GM23338 (cell line): ENCODE measurements at regions not wholly inside any gene's neighbourhood (a gene's known extent, or its start where the extent isn't known, plus 50 kb on each side); places are given as distances from the start of the nearest gene placed in this dataset.
A peak's percentile ranks its signal among the peaks of the same experiment; 100 is the strongest.

Source experiments
- ATAC-seq: fragments of 200-7000 bp; cut with Tn5 transposase; 3 replicates; pipeline ENCODE4 v1.9.1; 2020
- DNase-seq: peaks from one replicate; pipeline ENCODE4 v3.0.0-alpha.2; 2015; ENCODE audit warnings: low spot score
- H2AFZ ChIP-seq: fragments of 200-600 bp; sonication (generic); 2 replicates; pipeline ENCODE4 v1.8.0; 2016; ENCODE audit warnings: antibody characterized with exemption, mild to moderate bottlenecking, moderate library complexity
- H3F3A ChIP-seq: fragments of 200-600 bp; sonication (generic); replicated peaks from 2 replicates; pipeline ENCODE4 v1.8.0; 2017; ENCODE audit warnings: antibody characterized with exemption, mixed run types, low read depth
- H3K27ac ChIP-seq: fragments of 200-600 bp; sonication (generic); 2 replicates; pipeline ENCODE4 v1.6.1; 2016; ENCODE audit warnings: low read depth
- H3K27me3 ChIP-seq: fragments of 200-600 bp; sonication (generic); 2 replicates; pipeline ENCODE4 v1.8.0; 2016; ENCODE audit warnings: mild to moderate bottlenecking, mixed run types, moderate library complexity; ENCODE audit not compliant: insufficient read depth
- H3K36me3 ChIP-seq: fragments of 200-600 bp; sonication (generic); 2 replicates; pipeline ENCODE4 v1.8.0; 2016; ENCODE audit warnings: mild to moderate bottlenecking; ENCODE audit not compliant: insufficient read depth
- H3K4me1 ChIP-seq: fragments of 200-600 bp; sonication (generic); 2 replicates; pipeline ENCODE4 v1.8.0; 2016; ENCODE audit warnings: mild to moderate bottlenecking, moderate library complexity; ENCODE audit not compliant: insufficient read depth
- H3K4me2 ChIP-seq: fragments of 200-600 bp; sonication (generic); 2 replicates; pipeline ENCODE4 v1.7.1; 2017; ENCODE audit warnings: mixed run types
- H3K4me3 ChIP-seq: fragments of 200-600 bp; sonication (generic); 2 replicates; pipeline ENCODE4 v1.6.1; 2016; ENCODE audit warnings: mixed run types
- H3K79me2 ChIP-seq: fragments of 200-600 bp; sonication (generic); replicated peaks from 2 replicates; pipeline ENCODE4 v1.8.0; 2017; ENCODE audit warnings: mild to moderate bottlenecking; ENCODE audit not compliant: insufficient read depth
- H3K9me2 ChIP-seq: fragments of 200-600 bp; sonication (generic); 2 replicates; pipeline ENCODE4 v1.8.0; 2017; ENCODE audit not compliant: insufficient read depth
- H4K20me1 ChIP-seq: fragments of 200-600 bp; sonication (generic); replicated peaks from 2 replicates; pipeline ENCODE4 v1.8.0; 2017; ENCODE audit warnings: mild to moderate bottlenecking; ENCODE audit not compliant: insufficient read depth
- H3K27ac Mint-ChIP-seq: 2 replicates; pipeline ENCODE4 v1.8.0; 2020; ENCODE audit warnings: inconsistent platforms, mild to moderate bottlenecking, moderate library complexity, mixed read lengths
- H3K27me3 Mint-ChIP-seq: 3 replicates; pipeline ENCODE4 v1.8.0; 2022; ENCODE audit warnings: low read depth, mild to moderate bottlenecking, moderate library complexity, mixed read lengths, inconsistent platforms; ENCODE audit not compliant: insufficient read depth, poor library complexity
- H3K36me3 Mint-ChIP-seq: 3 replicates; pipeline ENCODE4 v1.8.0; 2021; ENCODE audit warnings: low read depth, mild to moderate bottlenecking, inconsistent platforms, moderate library complexity, mixed read lengths
- H3K4me1 Mint-ChIP-seq: 3 replicates; pipeline ENCODE4 v1.8.0; 2020; ENCODE audit warnings: mild to moderate bottlenecking, inconsistent platforms, mixed read lengths
- H3K4me3 Mint-ChIP-seq: 3 replicates; pipeline ENCODE4 v1.8.0; 2021; ENCODE audit warnings: moderate library complexity, mild to moderate bottlenecking, inconsistent platforms, mixed read lengths
- H3K9me3 Mint-ChIP-seq: 3 replicates; pipeline ENCODE4 v1.8.0; 2020; ENCODE audit warnings: moderate library complexity, mild to moderate bottlenecking, inconsistent platforms, mixed read lengths
- CREB1 ChIP-seq: fragments of 250-450 bp; sonication (Bioruptor Pico); IDR thresholded peaks from 2 replicates; pipeline ENCODE4 v1.5.0; 2020; ENCODE audit warnings: low read depth, mild to moderate bottlenecking, moderate library complexity
- EZH2 ChIP-seq: fragments of 200-600 bp; sonication (generic); IDR thresholded peaks from one replicate; pipeline ENCODE4 v1.8.0; 2017; ENCODE audit warnings: antibody characterized with exemption, mild to moderate bottlenecking, low read depth; ENCODE audit not compliant: unreplicated experiment
- EZH2phosphoT487 ChIP-seq: fragments of 200-600 bp; sonication (generic); IDR thresholded peaks from one replicate; pipeline ENCODE4 v1.8.1; 2018; ENCODE audit warnings: antibody characterized with exemption; ENCODE audit not compliant: unreplicated experiment
- JUNB ChIP-seq: IDR thresholded peaks from one replicate; pipeline ENCODE4 v1.6.1; 2016; ENCODE audit warnings: antibody characterized with exemption; ENCODE audit not compliant: unreplicated experiment
- NANOG ChIP-seq: IDR thresholded peaks from 2 replicates; pipeline ENCODE4 v1.6.1; 2016; ENCODE audit warnings: antibody characterized with exemption, borderline replicate concordance
- POLR2AphosphoS5 ChIP-seq: IDR thresholded peaks from 2 replicates; pipeline ENCODE4 v1.6.1; 2016; ENCODE audit warnings: antibody characterized with exemption, low read depth
- STAT1 ChIP-seq: IDR thresholded peaks from one replicate; pipeline ENCODE4 v1.6.1; 2016; ENCODE audit warnings: antibody characterized with exemption; ENCODE audit not compliant: unreplicated experiment
- ZNF114 ChIP-seq: fragments of 250-450 bp; sonication (Bioruptor Pico); IDR thresholded peaks from 2 replicates; pipeline ENCODE4 v1.5.0; 2020; ENCODE audit warnings: mild to moderate bottlenecking, moderate library complexity
- ZNF331 ChIP-seq: fragments of 250-450 bp; sonication (Bioruptor Pico); IDR thresholded peaks from 2 replicates; pipeline ENCODE4 v1.5.0; 2020; ENCODE audit warnings: low read depth, mild to moderate bottlenecking, moderate library complexity
- TF ChIP-seq, protein P1 (sequence below): fragments of 250-450 bp; sonication (Bioruptor Pico); IDR thresholded peaks from 2 replicates; pipeline ENCODE4 v1.5.0; 2020; ENCODE audit warnings: mild to moderate bottlenecking, moderate library complexity
- TF ChIP-seq, protein P2 (sequence below): IDR thresholded peaks from 2 replicates; pipeline ENCODE4 v1.6.1; 2016; ENCODE audit warnings: antibody characterized with exemption
- TF ChIP-seq, protein P3 (sequence below): IDR thresholded peaks from one replicate; pipeline ENCODE4 v1.6.1; 2018; ENCODE audit warnings: antibody characterized with exemption; ENCODE audit not compliant: unreplicated experiment
- TF ChIP-seq, protein P4 (sequence below), 2 experiments: fragments of 200-600 bp in 1 of 2; sonication (generic) in 1 of 2; conservative IDR thresholded peaks; 2 replicates each; pipeline versions ENCODE4 v1.5.1 to v1.6.1; 2016 to 2017; ENCODE audit warnings: antibody characterized with exemption in 2 of 2, low read depth in 2 of 2, mild to moderate bottlenecking in 2 of 2, moderate library complexity in 1 of 2

DNA sequence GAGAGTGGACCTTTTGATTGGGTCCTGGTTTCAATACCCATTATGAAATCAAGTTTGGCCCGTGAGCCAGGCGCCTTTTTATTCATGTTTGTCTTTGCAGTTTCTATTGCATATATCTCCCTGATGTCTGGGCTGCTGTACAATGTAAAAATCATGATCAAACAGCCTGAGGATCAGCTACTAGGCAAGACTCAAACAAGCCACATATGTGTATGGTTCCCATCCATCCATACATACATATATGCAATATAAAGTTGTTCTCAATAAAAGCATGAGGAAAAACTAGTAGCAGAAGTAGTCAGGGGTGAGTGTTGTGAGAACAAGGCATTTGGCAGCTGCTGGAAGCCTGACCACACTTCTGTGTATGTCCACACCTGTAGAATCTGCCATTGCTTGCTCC lies 562.4 kb upstream of the USP24 start:
- ATAC-seq (no peak), DNase-seq (no peak)
- Mint-ChIP-seq H3K27ac (no peak overlapping the region), H3K36me3 (no peaks in the 10 kb centered on the region), H3K4me1 (peaks cover 4% of the 10 kb centered on the region; the same call in 1 of the 3 replicates), H3K27me3 (no peaks in the 10 kb centered on the region), H3K4me3 (no peak overlapping the region), H3K9me3 (no peaks in the 10 kb centered on the region)
- TF ChIP-seq EZH2, result no peak
- TF ChIP-seq ZNF331 (CRISPR knock-in tag), result no peak
- no peak for TF ChIP-seq ZNF114 (CRISPR knock-in tag)
- TF ChIP-seq NANOG, result no peak
- no peak for TF ChIP-seq JUNB
- TF ChIP-seq, protein P1, sequence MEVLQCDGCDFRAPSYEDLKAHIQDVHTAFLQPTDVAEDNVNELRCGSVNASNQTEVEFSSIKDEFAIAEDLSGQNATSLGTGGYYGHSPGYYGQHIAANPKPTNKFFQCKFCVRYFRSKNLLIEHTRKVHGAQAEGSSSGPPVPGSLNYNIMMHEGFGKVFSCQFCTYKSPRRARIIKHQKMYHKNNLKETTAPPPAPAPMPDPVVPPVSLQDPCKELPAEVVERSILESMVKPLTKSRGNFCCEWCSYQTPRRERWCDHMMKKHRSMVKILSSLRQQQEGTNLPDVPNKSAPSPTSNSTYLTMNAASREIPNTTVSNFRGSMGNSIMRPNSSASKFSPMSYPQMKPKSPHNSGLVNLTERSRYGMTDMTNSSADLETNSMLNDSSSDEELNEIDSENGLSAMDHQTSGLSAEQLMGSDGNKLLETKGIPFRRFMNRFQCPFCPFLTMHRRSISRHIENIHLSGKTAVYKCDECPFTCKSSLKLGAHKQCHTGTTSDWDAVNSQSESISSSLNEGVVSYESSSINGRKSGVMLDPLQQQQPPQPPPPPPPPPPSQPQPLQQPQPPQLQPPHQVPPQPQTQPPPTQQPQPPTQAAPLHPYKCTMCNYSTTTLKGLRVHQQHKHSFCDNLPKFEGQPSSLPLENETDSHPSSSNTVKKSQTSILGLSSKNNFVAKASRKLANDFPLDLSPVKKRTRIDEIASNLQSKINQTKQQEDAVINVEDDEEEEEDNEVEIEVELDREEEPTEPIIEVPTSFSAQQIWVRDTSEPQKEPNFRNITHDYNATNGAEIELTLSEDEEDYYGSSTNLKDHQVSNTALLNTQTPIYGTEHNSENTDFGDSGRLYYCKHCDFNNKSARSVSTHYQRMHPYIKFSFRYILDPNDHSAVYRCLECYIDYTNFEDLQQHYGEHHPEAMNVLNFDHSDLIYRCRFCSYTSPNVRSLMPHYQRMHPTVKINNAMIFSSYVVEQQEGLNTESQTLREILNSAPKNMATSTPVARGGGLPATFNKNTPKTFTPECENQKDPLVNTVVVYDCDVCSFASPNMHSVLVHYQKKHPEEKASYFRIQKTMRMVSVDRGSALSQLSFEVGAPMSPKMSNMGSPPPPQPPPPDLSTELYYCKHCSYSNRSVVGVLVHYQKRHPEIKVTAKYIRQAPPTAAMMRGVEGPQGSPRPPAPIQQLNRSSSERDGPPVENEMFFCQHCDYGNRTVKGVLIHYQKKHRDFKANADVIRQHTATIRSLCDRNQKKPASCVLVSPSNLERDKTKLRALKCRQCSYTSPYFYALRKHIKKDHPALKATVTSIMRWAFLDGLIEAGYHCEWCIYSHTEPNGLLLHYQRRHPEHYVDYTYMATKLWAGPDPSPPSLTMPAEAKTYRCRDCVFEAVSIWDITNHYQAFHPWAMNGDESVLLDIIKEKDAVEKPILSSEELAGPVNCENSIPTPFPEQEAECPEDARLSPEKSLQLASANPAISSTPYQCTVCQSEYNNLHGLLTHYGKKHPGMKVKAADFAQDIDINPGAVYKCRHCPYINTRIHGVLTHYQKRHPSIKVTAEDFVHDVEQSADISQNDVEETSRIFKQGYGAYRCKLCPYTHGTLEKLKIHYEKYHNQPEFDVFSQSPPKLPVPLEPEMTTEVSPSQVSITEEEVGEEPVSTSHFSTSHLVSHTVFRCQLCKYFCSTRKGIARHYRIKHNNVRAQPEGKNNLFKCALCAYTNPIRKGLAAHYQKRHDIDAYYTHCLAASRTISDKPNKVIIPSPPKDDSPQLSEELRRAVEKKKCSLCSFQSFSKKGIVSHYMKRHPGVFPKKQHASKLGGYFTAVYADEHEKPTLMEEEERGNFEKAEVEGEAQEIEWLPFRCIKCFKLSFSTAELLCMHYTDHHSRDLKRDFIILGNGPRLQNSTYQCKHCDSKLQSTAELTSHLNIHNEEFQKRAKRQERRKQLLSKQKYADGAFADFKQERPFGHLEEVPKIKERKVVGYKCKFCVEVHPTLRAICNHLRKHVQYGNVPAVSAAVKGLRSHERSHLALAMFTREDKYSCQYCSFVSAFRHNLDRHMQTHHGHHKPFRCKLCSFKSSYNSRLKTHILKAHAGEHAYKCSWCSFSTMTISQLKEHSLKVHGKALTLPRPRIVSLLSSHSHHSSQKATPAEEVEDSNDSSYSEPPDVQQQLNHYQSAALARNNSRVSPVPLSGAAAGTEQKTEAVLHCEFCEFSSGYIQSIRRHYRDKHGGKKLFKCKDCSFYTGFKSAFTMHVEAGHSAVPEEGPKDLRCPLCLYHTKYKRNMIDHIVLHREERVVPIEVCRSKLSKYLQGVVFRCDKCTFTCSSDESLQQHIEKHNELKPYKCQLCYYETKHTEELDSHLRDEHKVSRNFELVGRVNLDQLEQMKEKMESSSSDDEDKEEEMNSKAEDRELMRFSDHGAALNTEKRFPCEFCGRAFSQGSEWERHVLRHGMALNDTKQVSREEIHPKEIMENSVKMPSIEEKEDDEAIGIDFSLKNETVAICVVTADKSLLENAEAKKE (CRISPR knock-in tag), result no peak
- TF ChIP-seq, protein P2, sequence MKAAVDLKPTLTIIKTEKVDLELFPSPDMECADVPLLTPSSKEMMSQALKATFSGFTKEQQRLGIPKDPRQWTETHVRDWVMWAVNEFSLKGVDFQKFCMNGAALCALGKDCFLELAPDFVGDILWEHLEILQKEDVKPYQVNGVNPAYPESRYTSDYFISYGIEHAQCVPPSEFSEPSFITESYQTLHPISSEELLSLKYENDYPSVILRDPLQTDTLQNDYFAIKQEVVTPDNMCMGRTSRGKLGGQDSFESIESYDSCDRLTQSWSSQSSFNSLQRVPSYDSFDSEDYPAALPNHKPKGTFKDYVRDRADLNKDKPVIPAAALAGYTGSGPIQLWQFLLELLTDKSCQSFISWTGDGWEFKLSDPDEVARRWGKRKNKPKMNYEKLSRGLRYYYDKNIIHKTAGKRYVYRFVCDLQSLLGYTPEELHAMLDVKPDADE, result no peak
- TF ChIP-seq POLR2AphosphoS5, result no peak
- no peak for TF ChIP-seq CREB1 (CRISPR knock-in tag)
- no peak for TF ChIP-seq STAT1
- TF ChIP-seq, protein P3, sequence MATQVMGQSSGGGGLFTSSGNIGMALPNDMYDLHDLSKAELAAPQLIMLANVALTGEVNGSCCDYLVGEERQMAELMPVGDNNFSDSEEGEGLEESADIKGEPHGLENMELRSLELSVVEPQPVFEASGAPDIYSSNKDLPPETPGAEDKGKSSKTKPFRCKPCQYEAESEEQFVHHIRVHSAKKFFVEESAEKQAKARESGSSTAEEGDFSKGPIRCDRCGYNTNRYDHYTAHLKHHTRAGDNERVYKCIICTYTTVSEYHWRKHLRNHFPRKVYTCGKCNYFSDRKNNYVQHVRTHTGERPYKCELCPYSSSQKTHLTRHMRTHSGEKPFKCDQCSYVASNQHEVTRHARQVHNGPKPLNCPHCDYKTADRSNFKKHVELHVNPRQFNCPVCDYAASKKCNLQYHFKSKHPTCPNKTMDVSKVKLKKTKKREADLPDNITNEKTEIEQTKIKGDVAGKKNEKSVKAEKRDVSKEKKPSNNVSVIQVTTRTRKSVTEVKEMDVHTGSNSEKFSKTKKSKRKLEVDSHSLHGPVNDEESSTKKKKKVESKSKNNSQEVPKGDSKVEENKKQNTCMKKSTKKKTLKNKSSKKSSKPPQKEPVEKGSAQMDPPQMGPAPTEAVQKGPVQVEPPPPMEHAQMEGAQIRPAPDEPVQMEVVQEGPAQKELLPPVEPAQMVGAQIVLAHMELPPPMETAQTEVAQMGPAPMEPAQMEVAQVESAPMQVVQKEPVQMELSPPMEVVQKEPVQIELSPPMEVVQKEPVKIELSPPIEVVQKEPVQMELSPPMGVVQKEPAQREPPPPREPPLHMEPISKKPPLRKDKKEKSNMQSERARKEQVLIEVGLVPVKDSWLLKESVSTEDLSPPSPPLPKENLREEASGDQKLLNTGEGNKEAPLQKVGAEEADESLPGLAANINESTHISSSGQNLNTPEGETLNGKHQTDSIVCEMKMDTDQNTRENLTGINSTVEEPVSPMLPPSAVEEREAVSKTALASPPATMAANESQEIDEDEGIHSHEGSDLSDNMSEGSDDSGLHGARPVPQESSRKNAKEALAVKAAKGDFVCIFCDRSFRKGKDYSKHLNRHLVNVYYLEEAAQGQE, result no peak
- TF ChIP-seq, protein P4, sequence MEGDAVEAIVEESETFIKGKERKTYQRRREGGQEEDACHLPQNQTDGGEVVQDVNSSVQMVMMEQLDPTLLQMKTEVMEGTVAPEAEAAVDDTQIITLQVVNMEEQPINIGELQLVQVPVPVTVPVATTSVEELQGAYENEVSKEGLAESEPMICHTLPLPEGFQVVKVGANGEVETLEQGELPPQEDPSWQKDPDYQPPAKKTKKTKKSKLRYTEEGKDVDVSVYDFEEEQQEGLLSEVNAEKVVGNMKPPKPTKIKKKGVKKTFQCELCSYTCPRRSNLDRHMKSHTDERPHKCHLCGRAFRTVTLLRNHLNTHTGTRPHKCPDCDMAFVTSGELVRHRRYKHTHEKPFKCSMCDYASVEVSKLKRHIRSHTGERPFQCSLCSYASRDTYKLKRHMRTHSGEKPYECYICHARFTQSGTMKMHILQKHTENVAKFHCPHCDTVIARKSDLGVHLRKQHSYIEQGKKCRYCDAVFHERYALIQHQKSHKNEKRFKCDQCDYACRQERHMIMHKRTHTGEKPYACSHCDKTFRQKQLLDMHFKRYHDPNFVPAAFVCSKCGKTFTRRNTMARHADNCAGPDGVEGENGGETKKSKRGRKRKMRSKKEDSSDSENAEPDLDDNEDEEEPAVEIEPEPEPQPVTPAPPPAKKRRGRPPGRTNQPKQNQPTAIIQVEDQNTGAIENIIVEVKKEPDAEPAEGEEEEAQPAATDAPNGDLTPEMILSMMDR (conservative IDR thresholded peaks at IDR 0.05; ENCODE audit: low read depth in 2 of 2), result no peak
- TF ChIP-seq EZH2phosphoT487, result no peak
- no peak overlapping the region for H3K4me3 ChIP-seq
- H3K27me3 ChIP-seq, result no peaks in the 10 kb centered on the region
- no peaks in the 10 kb centered on the region for H4K20me1 ChIP-seq
- H3K4me1 ChIP-seq, result no peaks in the 10 kb centered on the region
- no peak overlapping the region for H3K27ac ChIP-seq
- H2AFZ ChIP-seq, result peak overlapping the region; percentile 49; the same call in 1 of the 2 replicates
- H3K9me2 ChIP-seq, result peaks cover 11% of the 10 kb centered on the region
- no peaks in the 10 kb centered on the region for H3K79me2 ChIP-seq
- H3K36me3 ChIP-seq, result no peaks in the 10 kb centered on the region
- H3K4me2 ChIP-seq, result no peak overlapping the region
- no peaks in the 10 kb centered on the region for H3F3A ChIP-seq
